Renal cortical epithelial cell (primary cell): ENCODE measurements at regions not wholly inside any gene's neighbourhood (a gene's known extent, or its start where the extent isn't known, plus 50 kb on each side); places are given as distances from the start of the nearest gene placed in this dataset.
A peak's percentile ranks its signal among the peaks of the same experiment; 100 is the strongest.

ENCODE experiments used
- DNase-seq: peaks from one replicate; pipeline ENCODE4 v3.0.0-alpha.2; 2011; ENCODE audit warnings: low read depth

DNA sequence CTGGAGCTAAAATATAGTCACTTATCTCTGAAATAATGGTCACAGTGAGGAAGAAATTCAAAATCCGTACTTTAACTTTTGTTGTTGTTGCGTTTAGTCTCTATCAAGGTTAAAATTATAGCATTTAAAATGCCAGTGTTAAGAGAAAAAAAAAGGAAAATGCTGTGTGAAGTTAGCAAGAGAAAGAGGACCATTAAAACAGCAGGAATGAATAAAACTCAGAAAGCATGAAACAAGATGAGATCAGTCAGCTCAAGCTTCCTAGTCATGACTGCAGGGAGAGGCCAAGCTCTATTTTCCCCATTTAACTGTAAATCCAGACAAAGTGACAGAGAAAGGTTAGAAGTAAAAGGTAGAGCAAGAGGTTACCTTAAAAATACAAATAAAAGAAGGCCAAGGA is 281.7 kb upstream of the ATP5MC3 start:
- no peak for DNase-seq

DNA sequence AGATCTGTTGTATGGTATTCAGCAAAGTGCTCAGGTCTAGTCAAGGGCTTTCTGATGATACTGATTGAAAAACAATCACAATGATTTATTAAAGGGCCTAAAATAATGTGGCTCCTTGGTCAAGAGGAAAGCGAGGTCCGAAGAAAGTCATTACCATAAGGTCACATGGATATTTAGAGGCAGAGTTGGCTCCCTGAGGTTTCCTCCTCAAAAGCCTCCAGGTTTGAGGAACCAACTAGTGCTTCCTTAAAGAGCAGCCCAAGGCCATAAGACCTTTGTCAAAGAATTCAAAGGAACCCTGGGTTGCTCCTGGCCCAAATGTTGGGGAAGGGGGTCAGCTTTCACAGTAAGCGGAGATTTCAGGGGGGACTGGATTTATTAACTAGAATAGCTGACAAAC is 280.7 kb upstream of the ATP5MC3 start:
- DNase-seq: no peak

DNA sequence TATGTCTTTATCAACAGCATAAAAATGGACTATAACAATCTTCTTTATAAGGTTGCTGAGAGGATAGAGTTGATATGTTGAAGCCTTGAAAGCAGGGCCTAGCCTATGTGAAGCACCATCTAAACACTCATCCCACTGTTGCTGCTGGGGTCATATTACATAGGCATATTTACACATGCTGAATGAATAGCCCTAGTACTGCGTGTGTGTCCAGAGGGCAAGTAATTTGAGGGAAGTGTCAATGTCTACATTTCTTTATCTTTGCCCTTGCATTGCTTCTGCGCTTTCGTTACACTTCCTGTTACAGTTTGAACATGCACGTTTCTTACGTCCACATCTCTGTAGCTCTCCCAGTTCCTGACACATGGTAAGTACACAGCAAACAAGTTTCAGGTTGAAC is 280.3 kb upstream of the ATP5MC3 start:
- DNase-seq: no peak

DNA sequence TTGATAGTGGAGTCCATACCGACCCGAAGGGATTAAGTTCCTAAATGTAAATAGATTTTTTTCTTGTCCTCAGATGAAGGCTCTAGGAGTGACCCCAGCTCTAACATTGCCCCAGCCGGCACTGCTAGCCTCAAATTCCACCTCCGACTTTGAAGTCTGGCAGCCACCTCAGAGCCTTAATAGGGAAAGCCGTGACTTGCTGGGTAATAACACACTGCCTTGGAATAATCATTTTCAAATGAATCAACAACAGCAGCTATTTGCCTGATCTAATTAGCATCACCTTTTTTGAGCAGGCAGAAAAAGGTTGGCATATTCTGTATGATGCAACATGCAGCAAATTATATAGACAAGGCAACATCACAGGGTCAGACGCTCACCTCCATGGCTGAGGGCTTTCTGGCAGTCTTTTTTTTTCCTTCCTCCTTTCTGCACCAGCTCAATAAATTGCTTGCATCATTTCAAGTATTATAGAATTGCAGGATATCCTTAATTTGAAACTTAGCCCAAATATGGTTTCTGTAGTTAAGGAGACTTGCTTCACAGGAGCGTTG is 276.5 kb upstream of the ATP5MC3 start:
- no peak for DNase-seq

DNA sequence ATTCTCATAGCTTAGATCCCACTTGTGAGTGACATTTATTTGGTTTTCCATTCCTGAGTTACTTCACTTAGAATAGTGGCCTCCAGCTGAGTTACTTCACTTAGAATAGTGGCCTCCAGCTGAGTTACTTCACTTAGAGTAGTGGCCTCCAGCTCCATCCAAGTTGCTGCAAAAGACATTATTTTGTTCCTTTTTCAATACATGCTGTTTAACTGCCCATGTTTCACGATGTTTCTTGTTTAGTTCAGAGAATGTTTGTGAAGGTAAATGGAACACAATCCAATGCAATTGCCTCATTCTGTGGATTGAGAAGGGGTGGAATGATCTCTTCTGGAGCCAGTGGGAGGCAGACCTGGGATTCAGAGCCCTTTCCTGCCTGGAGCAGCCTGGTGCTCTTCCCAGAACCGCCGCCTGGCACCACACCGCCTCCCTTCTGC is 273.5 kb upstream of the ATP5MC3 start:
- no peak for DNase-seq

DNA sequence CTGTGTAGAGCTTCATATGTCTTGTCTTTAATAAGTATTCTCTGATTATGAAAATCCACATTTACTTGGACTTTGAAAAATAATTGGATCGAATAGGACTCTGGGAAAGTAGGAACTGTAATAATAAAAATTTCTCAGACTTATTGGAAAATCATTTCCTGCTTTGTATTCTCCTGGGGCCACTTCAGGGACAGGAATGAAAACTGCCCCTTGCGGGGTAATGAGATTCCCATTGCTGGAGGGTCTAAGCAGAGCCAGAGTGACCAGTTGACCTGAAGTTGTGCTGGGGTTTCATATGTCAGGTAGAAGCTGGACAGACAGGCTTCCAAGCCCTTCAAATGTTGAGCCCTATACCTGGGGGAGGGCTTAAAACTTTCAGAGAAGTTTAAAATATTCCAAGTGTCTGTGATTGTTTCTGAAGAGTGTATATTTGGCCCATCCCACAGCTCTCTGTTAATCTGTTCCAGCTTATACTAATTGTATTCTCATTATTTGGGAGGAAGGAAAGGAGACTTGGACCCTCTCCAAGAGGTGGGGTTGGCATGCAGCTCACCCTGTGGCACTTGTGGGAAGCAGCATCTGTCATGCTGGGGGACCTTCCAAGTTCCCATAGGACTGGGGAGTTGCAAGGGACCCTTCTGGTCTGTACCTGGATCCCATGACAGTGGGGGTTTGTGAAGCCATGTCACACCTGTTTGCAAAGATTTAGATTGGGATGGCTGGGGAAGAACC is 268.7 kb upstream of the ATP5MC3 start:
- DNase-seq: no peak

DNA sequence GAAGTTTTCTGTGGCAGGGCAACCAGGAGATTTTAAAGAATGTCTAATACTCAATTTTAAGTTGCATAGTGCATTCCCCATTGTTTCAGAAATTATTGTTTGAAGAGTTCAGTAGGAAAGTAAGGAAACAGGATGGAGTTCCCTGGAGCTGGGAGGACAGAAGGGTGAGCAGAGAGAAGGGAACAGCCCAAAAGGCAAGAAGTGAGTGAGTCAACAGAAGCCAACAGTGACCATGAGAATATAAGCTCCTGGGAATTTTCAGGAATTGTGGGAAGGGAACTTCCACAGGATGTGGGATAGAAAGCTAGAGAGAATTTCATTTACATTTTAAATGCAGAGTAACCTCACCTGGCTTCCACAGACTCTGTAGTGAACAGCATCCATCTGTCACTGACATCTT is 268.1 kb upstream of the ATP5MC3 start:
- no peak for DNase-seq

DNA sequence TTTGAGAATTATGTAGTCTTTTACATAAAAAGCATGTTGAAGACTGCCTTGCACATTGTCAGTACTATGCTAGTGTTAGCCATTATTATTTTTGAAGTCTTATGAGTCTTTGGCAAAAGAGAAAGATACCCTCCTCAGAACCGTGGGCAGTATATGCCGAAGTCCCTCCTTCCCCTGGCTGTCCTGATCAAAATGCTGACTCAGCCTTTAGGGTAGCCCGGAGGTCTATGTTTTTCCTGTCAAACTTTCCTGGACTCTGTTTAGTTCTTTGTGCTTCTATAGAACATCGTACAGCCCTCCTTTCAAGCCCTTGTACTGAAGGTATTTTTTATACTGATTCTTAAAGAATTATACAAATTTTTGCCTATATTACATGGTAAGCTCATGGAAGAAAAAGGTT is 264.7 kb upstream of the ATP5MC3 start:
- no peak for DNase-seq

DNA sequence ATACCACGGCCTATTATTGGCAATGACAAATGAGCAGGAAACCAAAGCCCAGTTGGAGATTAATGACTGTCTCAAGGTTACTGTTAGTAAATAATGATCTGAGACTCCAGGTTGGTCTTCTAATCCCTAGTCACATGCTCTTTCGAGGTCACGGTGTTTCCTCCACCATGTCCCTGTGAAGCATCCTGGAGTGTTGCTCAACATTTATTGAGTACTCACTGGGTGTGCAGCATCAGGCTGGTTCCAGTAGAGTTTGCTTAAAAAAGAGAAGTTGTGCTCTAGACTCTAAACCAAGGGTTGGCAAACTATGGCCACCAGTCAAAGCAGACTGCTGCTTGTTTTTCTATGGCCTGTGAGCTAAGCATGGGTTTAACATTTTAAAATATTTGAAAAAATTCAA is 263.8 kb upstream of the ATP5MC3 start:
- DNase-seq: no peak

DNA sequence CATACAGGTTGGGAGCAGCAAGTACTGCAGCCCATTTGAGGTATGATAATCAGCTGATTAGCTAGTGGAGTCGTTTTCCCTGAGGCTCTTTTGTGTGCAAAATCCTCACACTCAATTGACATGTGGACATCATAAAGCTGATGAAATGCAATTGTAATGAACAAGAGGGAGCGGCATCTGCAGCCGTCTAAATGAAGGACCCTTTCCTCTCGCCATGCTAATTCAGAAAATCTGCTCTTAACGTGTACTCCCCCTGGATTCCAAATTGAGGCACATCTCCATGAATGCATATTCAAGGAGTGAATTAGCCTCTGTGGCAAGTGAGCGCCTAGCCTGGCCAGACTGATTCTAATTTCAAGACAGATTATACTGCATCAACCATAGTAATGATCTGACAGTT is 260.9 kb upstream of the ATP5MC3 start:
- DNase-seq: no peak

DNA sequence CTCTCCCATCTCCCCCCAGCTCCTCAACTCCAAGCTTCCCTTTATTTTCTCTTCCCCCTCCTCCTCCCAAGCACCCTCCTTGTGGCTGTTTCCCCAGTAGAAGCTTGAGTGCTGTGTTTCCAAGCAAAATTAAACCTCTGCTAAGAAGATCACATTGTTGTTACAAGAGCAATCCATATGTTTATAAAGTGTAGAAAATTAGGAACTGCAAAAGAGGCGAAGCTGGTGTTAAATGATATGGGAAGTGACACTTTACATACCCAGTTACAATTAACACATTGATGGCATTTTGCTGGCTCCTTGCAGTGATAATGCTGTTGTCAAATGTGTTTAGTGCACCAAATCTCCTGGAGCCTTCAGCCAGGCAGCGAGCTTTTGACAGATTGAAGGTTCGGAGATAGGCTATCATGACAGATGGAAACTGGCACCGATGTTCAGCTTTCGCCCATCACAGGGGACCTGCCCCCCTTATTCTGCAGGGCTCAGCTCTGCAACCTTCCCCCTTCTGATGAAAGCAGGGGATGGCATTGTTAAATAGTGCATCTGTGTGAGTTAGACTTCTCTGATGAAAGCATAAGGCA is 259.8 kb upstream of the ATP5MC3 start:
- no peak for DNase-seq

DNA sequence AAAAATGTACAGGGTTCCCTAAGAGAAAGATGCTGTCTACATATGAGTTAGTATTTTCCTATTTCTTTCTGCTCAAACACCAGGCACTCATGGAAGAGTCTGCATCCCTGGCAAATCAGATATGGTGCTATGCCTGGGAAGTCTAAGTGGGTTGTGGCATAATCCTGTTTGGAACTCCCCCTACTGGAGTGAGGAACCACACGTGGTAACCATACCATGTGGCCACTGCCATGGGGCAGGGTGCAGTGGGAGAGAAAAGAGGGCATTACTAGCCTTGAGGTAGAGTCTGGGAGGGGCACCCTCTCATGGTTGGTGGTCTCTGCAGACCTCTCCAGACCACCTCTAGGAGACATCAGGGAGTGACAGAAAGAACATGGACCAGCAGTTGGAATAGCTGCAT is 257.9 kb upstream of the ATP5MC3 start:
- no peak for DNase-seq

DNA sequence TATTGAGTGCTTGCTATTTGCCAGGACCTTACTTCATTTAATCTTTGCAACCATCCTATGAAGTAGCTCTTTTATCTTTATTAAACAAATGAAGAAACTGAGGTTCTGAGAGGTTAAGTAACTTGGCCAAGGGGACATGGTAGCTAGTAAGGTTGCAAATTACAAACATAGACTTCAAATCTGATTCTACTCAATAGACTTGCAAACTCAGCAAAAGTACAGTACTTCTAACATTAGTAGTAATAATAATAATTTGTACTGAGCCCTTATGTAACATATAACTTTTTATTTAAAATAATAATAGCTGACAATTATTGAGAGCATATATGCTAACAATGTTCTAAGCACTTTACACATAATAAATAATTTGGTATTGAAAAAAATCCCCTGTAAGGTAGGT is 255.7 kb upstream of the ATP5MC3 start:
- DNase-seq: no peak

DNA sequence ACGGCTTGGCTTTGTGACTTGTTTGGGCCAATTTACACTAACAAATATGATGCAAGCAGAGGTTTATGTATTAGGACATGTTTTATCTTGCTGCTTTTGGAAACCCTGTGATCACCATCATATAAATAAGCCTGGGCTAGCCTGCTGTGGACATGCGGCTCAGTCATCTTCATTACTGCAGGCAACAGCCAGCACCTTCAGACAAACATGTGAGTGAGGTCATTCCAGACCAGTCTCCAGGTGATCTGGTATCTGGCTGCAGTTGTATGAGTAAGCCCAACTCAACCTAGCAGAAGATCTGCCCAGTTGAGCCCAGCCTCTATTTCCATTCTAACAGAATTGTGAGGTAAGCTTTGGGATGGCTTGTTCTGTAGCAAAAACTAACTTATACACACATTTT is 254.6 kb upstream of the ATP5MC3 start:
- DNase-seq: no peak

DNA sequence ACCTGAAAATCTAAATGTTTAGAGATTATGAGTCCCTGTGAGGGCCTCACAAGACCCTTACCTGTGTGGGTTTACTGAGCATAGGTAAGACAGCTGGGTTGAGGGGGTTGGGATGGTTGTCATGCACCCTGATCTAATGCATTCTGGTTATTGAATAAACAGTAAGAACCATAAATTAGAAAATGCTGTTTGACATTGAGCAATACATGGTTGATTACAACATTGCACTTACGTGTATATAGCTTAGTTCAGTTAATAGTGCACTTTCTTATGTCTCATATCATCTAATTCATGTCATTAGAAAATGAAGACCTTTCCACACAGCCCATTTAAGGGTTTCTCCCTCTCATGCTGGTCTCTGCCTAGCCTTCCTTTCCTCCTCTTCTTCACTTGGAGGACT is 253.5 kb upstream of the ATP5MC3 start:
- no peak for DNase-seq

DNA sequence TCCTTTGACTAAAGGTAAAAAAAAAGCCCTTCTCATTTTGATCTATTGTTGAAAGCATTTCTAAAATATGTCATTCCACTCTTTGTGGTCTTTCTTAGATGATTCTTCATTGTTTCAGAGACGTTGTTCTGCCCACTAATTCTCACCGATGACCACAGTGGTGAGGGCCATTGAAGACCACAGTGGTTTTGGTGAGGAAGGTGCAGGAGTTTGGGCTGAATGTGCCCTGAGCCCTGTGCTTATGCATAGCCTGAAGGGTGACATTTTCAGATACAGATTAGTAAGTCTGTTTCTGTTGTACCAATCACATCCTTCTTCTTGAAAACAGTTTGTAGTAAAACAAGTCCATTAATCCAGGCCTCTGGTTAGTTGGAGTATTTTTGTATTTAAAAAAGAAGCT is 251.3 kb upstream of the ATP5MC3 start:
- DNase-seq: no peak

DNA sequence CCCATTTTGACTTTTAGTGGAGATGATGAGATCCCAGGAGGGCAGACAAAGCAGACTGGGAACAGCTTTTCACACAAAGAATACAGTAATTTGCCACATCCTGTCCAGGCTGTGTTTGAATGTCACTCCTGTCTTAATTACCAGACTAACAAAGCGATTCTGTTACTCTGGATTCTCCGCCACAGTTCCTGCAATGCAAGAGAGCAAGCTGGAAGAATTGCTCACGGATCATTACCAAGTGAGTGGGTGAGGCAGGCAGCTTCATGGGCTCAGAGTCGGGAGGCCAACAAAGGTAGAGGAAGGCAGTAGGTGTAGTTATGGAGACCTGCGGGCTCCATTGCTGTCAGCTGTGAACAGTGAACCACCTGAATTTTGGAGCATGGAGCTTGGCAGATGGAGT is 250.5 kb upstream of the ATP5MC3 start:
- DNase-seq: no peak

DNA sequence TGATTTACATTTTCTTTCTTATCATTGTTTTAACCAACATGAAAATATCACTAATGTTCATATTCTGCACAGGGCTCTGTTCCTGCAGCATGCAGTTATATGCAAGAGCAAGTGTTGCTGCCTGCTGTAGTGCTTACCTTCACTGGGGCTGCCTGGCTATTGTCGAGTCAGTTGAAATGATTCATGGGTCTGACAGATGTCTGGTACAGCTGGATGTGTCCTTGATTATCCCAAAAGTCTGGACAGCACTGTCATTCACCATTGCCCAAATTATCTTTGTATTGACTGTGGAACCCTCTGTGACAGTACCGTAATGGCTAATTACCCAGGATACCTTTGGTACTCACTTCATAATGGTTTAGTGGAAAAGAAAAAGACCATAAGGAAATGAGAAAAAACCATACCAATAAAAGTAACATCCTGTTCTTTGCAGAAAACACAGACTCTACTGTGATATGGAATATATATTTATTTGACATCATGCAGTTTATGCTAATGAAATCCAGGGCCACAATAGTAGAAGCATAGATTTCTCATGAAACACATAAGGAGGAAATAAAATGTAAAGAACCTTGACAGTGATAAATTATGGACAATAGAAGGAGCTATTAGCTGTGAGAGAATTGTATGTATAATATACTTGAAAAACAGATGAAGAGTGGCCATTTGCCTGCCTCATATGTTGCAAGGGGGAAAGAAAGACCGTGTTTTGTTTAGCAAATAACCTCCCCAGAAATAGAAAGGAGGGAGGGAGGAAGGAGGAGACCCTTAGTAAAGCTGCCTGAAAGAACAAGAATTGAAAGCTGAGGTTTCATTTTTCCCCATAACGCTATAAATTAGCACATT is 249.8 kb upstream of the ATP5MC3 start:
- DNase-seq: no peak

DNA sequence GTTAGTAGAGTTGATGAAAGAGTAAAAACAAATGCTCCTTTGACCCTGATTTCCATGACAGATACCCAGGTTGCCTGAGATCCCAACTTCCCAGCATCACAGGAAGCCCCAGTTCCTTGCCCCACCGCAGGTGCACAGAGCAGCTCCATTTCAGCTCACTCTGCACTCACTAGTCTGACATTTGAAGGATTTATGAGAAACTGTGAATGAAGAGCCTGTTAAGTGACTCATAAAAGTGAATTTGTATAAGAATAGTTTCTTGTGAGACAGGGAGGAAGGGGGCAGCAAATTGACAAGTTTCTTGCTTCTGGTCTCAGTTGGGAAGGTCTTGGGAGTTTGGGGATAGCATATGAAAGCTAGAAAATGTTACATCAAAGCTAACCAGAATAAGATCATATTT is 248.7 kb upstream of the ATP5MC3 start:
- no peak for DNase-seq

DNA sequence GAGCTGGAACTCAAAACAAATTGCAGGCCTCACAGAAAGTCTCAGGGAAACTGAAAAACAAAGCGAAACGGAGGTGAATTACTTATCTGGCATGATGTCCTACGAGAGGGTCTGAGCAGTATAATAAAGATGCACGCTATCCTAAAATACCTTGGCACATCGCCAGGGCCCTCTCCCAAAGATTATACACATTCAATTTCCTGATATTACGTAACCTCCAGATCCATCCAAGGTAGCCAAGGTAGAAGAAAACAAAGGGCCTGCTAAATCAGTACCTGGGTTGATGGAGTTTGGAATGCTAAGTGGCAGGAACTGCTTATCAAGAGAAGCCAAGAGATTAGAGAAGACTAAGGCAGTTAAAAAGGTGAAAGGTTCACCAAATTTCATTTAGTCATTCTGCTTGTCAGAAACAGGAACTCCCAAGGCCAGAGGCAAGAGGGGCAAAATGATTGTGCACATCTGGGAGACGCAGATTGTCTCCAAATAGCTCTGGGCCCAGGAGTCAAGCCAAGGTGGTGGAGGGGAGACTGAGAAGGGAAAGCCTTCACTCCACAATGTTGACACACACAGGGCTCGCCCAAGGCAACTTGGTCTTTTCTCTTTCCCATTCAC is 236.8 kb upstream of the ATP5MC3 start:
- no peak for DNase-seq

DNA sequence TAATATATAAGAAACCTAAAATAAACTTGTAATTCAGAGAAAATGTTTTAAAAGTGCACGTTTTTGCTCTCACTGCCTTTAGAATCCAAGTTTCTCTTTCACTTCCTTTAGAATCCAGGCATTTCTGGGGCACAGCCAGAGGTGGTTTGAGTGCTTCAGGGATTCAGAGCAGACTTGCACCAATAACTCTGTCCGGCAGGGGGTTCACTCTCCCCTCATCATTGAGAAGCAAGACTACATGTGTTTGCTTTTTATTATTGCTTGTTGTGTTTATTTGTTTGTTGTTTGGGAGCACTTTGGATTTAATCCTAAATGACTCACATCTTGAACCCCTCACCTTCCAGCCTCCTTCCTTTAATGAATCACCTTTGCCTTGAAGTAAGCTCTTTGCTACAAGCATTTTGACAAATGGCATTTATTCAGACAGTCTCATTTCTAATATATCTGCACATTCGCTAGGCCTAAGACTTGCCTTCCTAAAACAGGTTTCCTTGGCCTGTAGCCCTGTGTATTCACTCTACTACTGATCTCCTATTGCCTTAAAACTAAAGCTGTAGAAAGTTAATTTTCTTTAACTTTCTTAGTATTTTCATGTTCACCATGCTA is 233.5 kb upstream of the ATP5MC3 start:
- DNase-seq: peak; percentile 56
